Fibroblast of pulmonary artery (primary cell): ENCODE measurements at regions not wholly inside any gene's neighbourhood (a gene's known extent, or its start where the extent isn't known, plus 50 kb on each side); places are given as distances from the start of the nearest gene placed in this dataset.
"Not testable (repeated sequence)": the region's sequence is repeated elsewhere in the genome, so short reads cannot be mapped to it uniquely, and the experiment has no call there.

Source experiments
- DNase-seq: peaks from one replicate; pipeline ENCODE4 v3.0.0-alpha.2; 2010; ENCODE audit warnings: low read depth
- H3K4me3 ChIP-seq: replicated peaks from 2 replicates; pipeline ENCODE4 v1.5.1; 2011; ENCODE audit warnings: low read depth, mild to moderate bottlenecking, control low read depth, low read length, moderate library complexity
- TF ChIP-seq, protein P1 (sequence below): IDR thresholded peaks from 2 replicates; pipeline ENCODE4 v1.5.1; 2011; ENCODE audit warnings: mild to moderate bottlenecking, control low read depth, low read length, inconsistent platforms; ENCODE audit errors: missing control alignments

DNA sequence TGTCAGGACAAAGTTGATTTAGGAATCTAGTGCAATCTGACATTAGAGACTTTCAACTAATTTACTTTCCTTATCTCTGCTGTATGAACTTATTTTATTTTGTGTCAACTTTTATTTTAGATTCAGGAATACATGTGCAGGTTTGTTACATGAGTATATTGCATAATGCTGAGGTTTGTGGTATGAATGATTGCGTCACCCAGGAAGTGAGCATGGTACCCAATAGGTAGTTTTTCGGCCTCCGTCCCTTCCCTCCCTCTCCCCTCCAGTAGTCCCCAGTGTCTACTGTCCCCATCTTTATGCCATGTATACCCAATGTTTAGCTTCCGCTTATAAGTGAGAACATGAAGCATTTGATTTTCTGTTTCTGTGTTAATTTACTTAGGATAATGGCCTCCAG, 68.7 kb upstream of the TEX13D start:
- TF ChIP-seq, protein P1, sequence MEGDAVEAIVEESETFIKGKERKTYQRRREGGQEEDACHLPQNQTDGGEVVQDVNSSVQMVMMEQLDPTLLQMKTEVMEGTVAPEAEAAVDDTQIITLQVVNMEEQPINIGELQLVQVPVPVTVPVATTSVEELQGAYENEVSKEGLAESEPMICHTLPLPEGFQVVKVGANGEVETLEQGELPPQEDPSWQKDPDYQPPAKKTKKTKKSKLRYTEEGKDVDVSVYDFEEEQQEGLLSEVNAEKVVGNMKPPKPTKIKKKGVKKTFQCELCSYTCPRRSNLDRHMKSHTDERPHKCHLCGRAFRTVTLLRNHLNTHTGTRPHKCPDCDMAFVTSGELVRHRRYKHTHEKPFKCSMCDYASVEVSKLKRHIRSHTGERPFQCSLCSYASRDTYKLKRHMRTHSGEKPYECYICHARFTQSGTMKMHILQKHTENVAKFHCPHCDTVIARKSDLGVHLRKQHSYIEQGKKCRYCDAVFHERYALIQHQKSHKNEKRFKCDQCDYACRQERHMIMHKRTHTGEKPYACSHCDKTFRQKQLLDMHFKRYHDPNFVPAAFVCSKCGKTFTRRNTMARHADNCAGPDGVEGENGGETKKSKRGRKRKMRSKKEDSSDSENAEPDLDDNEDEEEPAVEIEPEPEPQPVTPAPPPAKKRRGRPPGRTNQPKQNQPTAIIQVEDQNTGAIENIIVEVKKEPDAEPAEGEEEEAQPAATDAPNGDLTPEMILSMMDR: no peak
- DNase-seq: no peak
- H3K4me3 ChIP-seq: no peak overlapping the region

DNA sequence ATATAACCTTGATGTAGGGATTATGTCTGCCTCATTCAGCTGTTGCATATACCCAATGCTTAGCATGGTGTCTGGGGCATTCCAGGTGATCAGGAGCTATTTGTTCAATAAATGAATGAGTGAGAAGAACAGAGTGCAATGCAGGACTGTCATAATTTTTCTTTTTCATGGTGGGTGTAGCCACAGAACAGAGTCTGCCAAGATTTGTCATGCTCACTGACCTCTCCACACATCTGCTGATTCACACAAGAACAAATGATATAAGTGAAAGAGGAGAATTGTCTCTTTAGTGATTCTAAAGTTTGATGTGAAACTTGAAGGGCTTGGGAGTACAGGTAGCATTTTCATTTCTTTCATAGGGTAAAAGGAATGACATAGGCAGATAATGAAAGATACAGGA, 64.4 kb upstream of the TEX13D start:
- H3K4me3 ChIP-seq: no peak overlapping the region
- DNase-seq: no peak
- TF ChIP-seq, protein P1: no peak

DNA sequence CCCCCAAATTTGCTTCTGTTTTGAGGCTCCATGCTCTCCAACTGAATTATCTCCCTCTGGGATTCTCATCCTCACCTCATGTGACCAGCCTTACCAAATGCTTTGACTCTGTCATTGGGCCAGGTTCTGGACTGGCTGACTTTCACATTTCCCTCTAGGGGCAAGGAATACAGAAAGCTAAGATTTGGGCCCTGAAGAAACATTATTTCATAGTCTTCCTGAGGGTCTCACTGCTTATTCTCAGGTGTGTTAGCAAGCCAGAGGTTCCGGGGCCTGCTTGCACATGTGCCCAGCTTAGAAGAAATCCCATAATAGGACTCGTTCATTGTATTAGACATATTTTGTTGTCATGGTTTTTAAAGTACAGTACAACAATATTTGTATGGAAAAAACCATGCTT, 62.6 kb upstream of the TEX13D start:
- no peak for DNase-seq
- TF ChIP-seq, protein P1: no peak
- H3K4me3 ChIP-seq: no peak overlapping the region

DNA sequence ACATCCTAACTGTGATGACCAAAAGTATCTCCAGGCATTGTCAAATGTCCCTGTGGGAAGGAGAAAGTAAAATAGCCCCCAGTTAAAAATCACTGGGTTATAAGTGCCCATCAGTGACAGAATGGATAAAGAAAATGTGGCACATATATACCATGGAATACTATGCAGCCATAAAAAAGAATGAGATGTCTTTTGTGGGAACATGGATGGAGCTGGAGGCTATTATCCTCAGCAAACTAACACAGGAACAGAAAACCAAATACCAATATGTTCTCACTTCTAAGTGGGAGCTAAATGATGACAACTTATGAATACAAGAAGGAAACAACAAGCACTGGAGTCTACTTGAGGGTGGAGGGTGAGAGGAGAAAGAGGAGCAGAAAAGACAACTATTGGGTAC, 60.9 kb upstream of the TEX13D start:
- H3K4me3 ChIP-seq, DNase-seq: not testable (repeated sequence)

DNA sequence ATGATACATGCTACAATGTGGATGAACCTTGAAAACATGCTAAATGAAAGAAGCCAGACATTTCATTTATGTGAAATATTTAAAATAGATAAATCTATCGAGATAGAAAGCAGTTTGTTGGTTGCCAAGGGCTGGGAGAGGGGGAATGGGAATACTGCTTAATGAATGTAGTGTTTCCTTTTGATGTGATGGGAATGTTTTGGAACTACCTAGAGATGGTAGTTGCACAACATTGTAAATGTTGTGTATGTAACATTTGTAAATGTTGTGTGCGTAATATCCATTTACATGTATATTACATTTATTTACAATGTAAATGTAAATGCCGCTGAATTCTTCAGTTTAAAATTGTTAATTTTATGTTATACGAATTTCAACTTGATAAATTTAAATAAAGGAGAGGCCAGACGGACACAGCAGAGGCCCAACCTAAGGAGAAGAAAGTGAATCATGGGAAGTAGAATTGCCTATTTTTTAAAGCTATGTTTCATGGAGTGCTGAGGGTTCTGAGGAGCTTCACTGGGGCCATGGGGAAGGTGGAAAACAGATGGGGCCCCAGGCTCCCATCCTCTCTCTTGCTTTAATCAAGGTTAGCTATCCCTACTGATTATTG, 60.0 kb upstream of the TEX13D start:
- DNase-seq: no peak
- H3K4me3 ChIP-seq: no peak overlapping the region
- TF ChIP-seq, protein P1: no peak

DNA sequence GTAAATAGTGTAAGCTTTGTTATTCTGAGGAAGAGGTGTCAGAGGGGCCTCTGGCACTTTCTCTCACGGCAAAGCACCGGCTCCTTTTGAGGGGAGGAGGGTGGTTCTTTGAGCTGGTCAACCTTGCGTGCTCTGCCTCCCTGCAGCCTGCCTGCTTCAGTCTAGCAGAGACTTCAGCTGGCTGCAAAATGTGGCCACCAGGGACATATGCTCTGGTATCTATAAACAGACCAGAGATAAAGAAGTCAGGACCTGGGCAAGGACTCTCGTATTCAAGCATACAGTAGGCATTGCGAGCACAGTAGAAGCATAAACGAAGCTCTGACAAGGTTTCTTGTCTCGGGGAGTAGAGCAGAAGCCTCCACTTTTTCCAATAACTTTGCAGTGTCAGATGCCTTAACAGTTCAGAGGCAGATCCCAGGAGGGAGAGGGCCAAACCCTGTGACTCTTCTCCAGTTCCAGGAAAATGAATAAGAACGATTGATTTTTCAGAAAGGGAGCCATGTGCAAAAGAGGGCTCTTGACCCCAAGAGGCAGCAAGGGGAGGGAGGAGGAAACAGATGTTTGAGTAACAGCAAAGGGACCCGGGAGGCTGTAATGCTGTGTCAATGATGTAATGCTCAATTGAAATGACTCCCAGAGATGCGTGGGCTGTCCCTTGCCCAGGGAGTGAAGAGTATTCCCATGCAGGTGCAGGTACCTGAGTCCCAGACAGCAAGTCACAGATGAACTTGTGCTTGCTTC, 57.9 kb upstream of the TEX13D start:
- no peak overlapping the region for H3K4me3 ChIP-seq
- no peak for DNase-seq
- TF ChIP-seq, protein P1: no peak

DNA sequence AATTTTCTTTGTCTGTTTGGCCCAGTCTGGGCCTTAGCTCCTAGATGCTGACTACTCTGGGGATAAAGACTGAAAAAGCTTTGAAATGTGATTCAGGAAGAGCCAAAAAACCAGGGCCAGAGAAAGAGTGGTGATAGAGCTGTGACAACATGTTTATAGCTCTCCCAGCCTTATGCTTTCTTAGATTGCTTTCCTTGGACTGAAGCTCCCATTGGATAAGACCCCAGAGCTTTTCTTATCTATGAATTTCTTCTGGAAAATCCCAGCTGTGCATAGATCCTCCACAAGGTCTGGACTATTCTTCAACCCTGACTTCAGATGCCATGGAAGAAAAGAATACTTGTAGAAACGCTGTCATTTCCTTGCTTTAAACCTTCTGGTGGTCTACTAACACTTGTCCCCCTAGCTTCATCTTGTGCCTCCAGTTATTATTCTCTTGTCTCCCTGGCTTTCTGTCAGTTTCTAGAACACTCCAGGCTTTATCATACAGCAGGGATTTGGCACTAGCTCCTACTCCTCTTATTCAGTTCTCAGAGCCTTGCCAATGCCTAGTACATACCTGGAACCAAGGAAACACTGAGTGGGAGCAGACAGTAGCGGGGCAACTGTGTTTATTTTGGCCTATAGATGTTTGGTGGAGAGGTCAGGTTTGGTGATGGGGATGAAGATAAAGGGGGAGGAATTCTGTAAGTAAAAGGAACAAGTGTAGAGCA, 57.1 kb upstream of the TEX13D start:
- TF ChIP-seq, protein P1: no peak
- H3K4me3 ChIP-seq: no peak overlapping the region
- DNase-seq: no peak
